Uterus (tissue), 3 donors: ENCODE measurements at regions not wholly inside any gene's neighbourhood (a gene's known extent, or its start where the extent isn't known, plus 50 kb on each side); places are given as distances from the start of the nearest gene placed in this dataset.

Experiments
- DNase-seq, 2 donors: peaks; one replicate each; pipeline ENCODE4 v3.0.0-alpha.2; 2019 to 2020
- H3K27ac ChIP-seq, 2 donors: fragments of 200-600 bp; sonication (generic); 1 replicate in 1 of 2; 2 replicates in 1 of 2; pipeline ENCODE4 v1.5.1; 2016 to 2018
- H3K27me3 ChIP-seq, 2 donors: fragments of 200-600 bp; sonication (generic); one replicate each; pipeline ENCODE4 v1.5.1; 2018 to 2019; ENCODE audit warnings: control low read depth in 1 of 2
- H3K36me3 ChIP-seq, 2 donors: fragments of 200-600 bp; sonication (generic); one replicate each; pipeline ENCODE4 v1.5.1; 2019; ENCODE audit warnings: control low read depth in 1 of 2
- H3K4me1 ChIP-seq, 2 donors: fragments of 200-600 bp; sonication (generic); one replicate each; pipeline ENCODE4 v1.5.1; 2018 to 2019; ENCODE audit warnings: control low read depth in 1 of 2
- H3K4me3 ChIP-seq, 2 donors: fragments of 200-600 bp; sonication (generic); 1 replicate in 1 of 2; 2 replicates in 1 of 2; pipeline ENCODE4 v1.5.1; 2018 to 2019; ENCODE audit warnings: mild to moderate bottlenecking in 1 of 2
- H3K9me3 ChIP-seq, 2 donors: fragments of 200-600 bp; sonication (generic); one replicate each; pipeline ENCODE4 v1.5.1; 2019; ENCODE audit warnings: control low read depth in 1 of 2
- POLR2A ChIP-seq, 2 donors: fragments of 450-650 bp; IDR thresholded peaks; one replicate each; pipeline ENCODE4 v1.6.1; 2016; ENCODE audit warnings: antibody characterized with exemption in 2 of 2, mild to moderate bottlenecking in 1 of 2, moderate library complexity in 1 of 2
- intact Hi-C: fragments of 100-400 bp; cut with DNase I; formaldehyde crosslinking; loops from one replicate; pipeline ENCODE4 v1.15.1; 2023; ENCODE audit warnings: low total_unique reads
- TF ChIP-seq, protein P1 (sequence below), 4 experiments: fragments of 200-600 bp in 2 of 4; fragments of 450-650 bp in 2 of 4; sonication (generic) in 2 of 4; IDR thresholded peaks; one replicate each; pipeline ENCODE4 v1.5.1; 2016 to 2019; ENCODE audit warnings: antibody characterized with exemption in 4 of 4, mild to moderate bottlenecking in 2 of 4, moderate library complexity in 1 of 4
- donor health status: DM: yes; HTN: yes; CAD: no.

DNA sequence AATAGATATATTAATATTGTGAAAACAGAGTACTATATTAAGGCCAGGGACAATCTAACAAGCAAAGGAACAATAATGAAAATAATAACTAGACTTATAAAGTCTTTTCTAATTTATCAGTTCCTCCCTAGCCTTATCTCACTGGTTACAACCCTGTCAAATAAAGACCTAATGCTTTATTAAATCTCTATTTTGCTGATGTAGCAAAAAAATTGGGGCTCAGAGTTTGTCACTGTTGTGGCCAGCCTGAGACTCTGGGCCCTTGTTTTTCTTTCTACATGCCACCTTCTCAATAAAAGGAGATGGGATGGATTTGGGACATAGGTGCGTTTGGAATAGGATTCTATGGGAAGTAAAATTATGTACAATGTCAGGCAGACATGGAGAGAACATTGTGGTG lies 937.0 kb downstream of the IGSF11 start:
- no peak overlapping the region for H3K27ac ChIP-seq
- H3K9me3 ChIP-seq = no peaks in the 10 kb centered on the region
- no peaks in the 10 kb centered on the region for H3K36me3 ChIP-seq
- no peaks in the 10 kb centered on the region for H3K27me3 ChIP-seq
- H3K4me3 ChIP-seq = no peak overlapping the region
- H3K4me1 ChIP-seq = no peaks in the 10 kb centered on the region
- TF ChIP-seq, protein P1, sequence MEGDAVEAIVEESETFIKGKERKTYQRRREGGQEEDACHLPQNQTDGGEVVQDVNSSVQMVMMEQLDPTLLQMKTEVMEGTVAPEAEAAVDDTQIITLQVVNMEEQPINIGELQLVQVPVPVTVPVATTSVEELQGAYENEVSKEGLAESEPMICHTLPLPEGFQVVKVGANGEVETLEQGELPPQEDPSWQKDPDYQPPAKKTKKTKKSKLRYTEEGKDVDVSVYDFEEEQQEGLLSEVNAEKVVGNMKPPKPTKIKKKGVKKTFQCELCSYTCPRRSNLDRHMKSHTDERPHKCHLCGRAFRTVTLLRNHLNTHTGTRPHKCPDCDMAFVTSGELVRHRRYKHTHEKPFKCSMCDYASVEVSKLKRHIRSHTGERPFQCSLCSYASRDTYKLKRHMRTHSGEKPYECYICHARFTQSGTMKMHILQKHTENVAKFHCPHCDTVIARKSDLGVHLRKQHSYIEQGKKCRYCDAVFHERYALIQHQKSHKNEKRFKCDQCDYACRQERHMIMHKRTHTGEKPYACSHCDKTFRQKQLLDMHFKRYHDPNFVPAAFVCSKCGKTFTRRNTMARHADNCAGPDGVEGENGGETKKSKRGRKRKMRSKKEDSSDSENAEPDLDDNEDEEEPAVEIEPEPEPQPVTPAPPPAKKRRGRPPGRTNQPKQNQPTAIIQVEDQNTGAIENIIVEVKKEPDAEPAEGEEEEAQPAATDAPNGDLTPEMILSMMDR (IDR thresholded peaks at IDR 0.05) = no peak
- TF ChIP-seq POLR2A (IDR thresholded peaks at IDR 0.05) = no peak
- intact Hi-C loops = no loop called here
- no peak for DNase-seq

DNA sequence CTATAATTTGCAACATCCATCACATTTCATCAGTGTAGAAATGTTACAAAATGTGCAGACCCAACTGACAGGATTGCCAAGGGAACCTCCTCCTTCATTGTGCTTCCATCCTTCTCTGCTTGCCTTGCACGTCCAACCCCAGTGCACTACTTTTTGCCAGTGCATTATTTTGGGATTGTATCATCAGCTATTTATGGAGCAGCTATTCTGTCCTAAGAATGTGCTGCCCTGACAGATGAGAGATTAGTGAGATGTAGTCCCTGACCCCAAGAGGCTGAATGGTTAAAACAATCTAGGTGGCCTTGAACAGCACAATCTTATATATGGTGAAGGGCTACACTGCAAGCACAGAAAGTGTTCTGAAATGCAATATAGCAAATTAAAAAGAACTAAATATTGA lies 935.8 kb downstream of the IGSF11 start:
- Histone ChIP-seq H3K4me1 (no peaks in the 10 kb centered on the region), H3K9me3 (no peaks in the 10 kb centered on the region), H3K27me3 (no peaks in the 10 kb centered on the region), H3K27ac (no peak overlapping the region), H3K36me3 (no peaks in the 10 kb centered on the region), H3K4me3 (no peak overlapping the region)
- intact Hi-C loops = no loop called here
- DNase-seq = no peak
- TF ChIP-seq POLR2A (IDR thresholded peaks at IDR 0.05) = no peak

DNA sequence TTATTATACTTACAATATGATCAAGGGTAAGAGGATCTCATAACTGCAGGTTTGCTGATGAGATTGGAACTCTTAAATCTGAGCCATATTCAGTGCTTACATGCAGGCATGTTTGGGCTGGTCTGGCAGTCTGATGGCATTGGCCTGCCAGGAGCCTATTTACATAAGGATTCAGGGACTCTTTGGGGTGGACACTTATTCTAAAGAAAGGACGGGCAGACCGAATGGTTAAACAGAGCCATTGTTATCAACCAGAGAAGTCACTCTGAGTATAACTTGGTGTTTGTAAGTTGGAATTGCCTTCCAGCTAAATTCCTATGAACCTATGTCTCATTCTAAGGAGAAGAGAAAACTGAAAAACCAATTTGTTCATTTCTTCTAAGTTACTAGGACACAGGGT lies 932.8 kb downstream of the IGSF11 start:
- Histone ChIP-seq H3K36me3 (no peaks in the 10 kb centered on the region), H3K27ac (no peak overlapping the region), H3K4me1 (no peaks in the 10 kb centered on the region), H3K9me3 (no peaks in the 10 kb centered on the region), H3K27me3 (no peaks in the 10 kb centered on the region), H3K4me3 (no peak overlapping the region)
- no peak for TF ChIP-seq POLR2A (IDR thresholded peaks at IDR 0.05)
- TF ChIP-seq, protein P1 (IDR thresholded peaks at IDR 0.05) = no peak
- DNase-seq = no peak
- intact Hi-C loops = no loop called here

DNA sequence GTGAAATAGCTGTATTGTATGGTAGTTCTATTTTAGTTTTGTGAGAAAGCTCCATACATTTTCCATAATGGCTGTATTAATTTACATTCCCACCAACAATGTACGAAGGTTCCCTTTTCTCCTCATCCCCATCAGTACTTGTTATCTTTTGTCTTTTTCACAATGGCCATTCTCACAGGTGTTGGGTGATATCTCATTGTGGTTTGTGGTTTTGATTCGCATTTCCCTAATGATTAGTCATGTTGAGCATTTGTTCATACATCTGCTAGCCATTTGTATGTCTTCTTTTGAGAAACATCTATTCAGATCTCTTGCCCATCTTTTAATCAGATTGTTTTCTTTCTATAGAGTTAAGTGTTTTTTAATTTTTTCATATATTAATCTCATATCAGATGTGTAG lies 931.9 kb downstream of the IGSF11 start:
- no peak for DNase-seq
- no peak for TF ChIP-seq POLR2A (IDR thresholded peaks at IDR 0.05)
- TF ChIP-seq, protein P1 (IDR thresholded peaks at IDR 0.05) = no peak
- intact Hi-C loops = no loop called here
- H3K9me3 ChIP-seq = no peaks in the 10 kb centered on the region
- H3K27ac ChIP-seq = no peak overlapping the region
- no peaks in the 10 kb centered on the region for H3K36me3 ChIP-seq
- H3K27me3 ChIP-seq = no peaks in the 10 kb centered on the region
- no peak overlapping the region for H3K4me3 ChIP-seq
- no peaks in the 10 kb centered on the region for H3K4me1 ChIP-seq

DNA sequence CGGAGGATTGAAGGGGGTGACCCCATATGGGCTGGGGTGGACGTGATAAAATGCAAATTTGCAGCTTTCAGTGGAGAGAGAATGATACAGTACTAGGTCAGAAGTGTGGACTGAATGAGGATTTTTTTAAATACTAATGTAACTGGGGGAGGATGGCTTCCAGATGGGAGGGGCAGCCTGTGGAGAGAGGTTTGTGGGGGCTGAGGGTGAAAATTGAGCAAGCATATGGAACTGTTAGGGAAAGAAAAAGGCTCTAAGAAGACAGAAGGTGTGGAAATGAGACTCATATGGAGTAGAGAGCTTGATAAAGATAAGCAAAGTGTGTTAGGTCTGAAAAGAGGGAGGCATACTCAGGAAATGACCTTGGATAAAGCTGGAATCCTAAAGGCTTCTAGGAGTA lies 926.4 kb downstream of the IGSF11 start:
- no peak overlapping the region for H3K4me3 ChIP-seq
- H3K27ac ChIP-seq = no peak overlapping the region
- H3K4me1 ChIP-seq = no peaks in the 10 kb centered on the region
- no peak for DNase-seq
- no peaks in the 10 kb centered on the region for H3K27me3 ChIP-seq
- TF ChIP-seq POLR2A (IDR thresholded peaks at IDR 0.05) = no peak
- TF ChIP-seq, protein P1 (IDR thresholded peaks at IDR 0.05) = no peak
- no peaks in the 10 kb centered on the region for H3K9me3 ChIP-seq
- no peaks in the 10 kb centered on the region for H3K36me3 ChIP-seq
- intact Hi-C loops = no loop called here

DNA sequence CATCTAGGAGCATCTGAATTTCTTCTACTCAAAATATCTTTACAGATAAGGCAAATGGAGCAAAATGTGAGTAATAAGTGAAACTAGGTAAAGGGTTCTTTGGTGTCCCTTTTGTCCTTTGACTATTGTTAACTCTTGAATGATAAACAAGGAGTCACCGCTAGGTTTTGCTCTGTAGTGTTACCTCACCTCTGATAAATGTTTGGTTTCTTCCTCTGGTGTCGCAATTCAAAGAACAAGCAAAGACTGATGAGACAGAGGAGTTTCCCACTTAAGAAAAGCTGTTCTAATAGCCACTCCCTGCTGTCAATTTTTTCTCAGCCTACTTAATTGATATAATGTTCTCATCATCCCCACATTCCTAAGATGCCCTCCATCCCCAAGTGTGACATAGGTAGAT lies 925.9 kb downstream of the IGSF11 start:
- intact Hi-C loops = no loop called here
- DNase-seq = no peak
- H3K4me1 ChIP-seq = no peaks in the 10 kb centered on the region
- no peaks in the 10 kb centered on the region for H3K36me3 ChIP-seq
- H3K9me3 ChIP-seq = no peaks in the 10 kb centered on the region
- H3K4me3 ChIP-seq = no peak overlapping the region
- TF ChIP-seq POLR2A (IDR thresholded peaks at IDR 0.05) = no peak
- TF ChIP-seq, protein P1 (IDR thresholded peaks at IDR 0.05) = no peak
- no peaks in the 10 kb centered on the region for H3K27me3 ChIP-seq
- H3K27ac ChIP-seq = no peak overlapping the region
